Endothelial cell of umbilical vein (primary cell): ENCODE measurements at regions not wholly inside any gene's neighbourhood (a gene's known extent, or its start where the extent isn't known, plus 50 kb on each side); places are given as distances from the start of the nearest gene placed in this dataset.

Experiments
- BruUV-seq: library from RNA; stranded (reverse); fragments of 400-500 nt; replicated peaks from 2 replicates; lab custom pipeline; 2021; lab: Mats Ljungman, UMichigan
- CTCF ChIA-PET: fragments of 300-600, 350-600 bp; sonication (Branson Sonifier 250); formaldehyde crosslinking; loops from one replicate; lab custom pipeline; 2021; ENCODE audit warnings: antibody characterized with exemption, inconsistent platforms; lab: Charles Lee
- POLR2A ChIA-PET: fragments of 300-600, 350-600 bp; sonication (Branson Sonifier 250); formaldehyde crosslinking; loops from one replicate; lab custom pipeline; 2021; ENCODE audit warnings: antibody characterized with exemption, inconsistent platforms; lab: Charles Lee
- DNase-seq: peaks from one replicate; pipeline ENCODE4 v3.0.0-alpha.2; 2011; ENCODE audit warnings: low read depth, low spot score
- FAIRE-seq: peaks from 2 replicates; lab custom pipeline; 2011; peaks lifted over from hg19 to GRCh38; lab: Jason Lieb, UNC
- H2AFZ ChIP-seq: 2 replicates; pipeline ENCODE4 v1.6.0; 2012; ENCODE audit warnings: low read depth, low read length, control low read depth, inconsistent platforms
- H3K27ac ChIP-seq: 2 replicates; pipeline ENCODE4 v1.5.1; 2011; ENCODE audit warnings: low read depth, mild to moderate bottlenecking, control low read depth, low read length, moderate library complexity; ENCODE audit not compliant: insufficient read depth
- H3K27me3 ChIP-seq, 2 experiments: 2 replicates each; pipeline versions ENCODE4 v1.6.0 to v1.6.1; 2011; ENCODE audit warnings: low read length in 2 of 2, mixed read lengths in 1 of 2; ENCODE audit not compliant: control insufficient read depth in 2 of 2, insufficient read depth in 2 of 2
- H3K36me3 ChIP-seq, 2 experiments: 2 replicates in 1 of 2; 3 replicates in 1 of 2; pipeline ENCODE4 v1.5.1; 2011; ENCODE audit warnings: low read length in 2 of 2, mild to moderate bottlenecking in 1 of 2, moderate library complexity in 1 of 2; ENCODE audit not compliant: control insufficient read depth in 2 of 2, insufficient read depth in 2 of 2; ENCODE audit errors: extremely low read depth in 1 of 2
- H3K4me1 ChIP-seq: 3 replicates; pipeline ENCODE4 v1.5.1; 2011; ENCODE audit warnings: mild to moderate bottlenecking, low read length; ENCODE audit not compliant: control insufficient read depth, insufficient read depth; ENCODE audit errors: extremely low read depth
- H3K4me2 ChIP-seq: 2 replicates; pipeline ENCODE4 v1.6.1; 2011; ENCODE audit warnings: low read length, control low read depth, mixed read lengths; ENCODE audit not compliant: insufficient read depth
- H3K4me3 ChIP-seq, 3 experiments: fragments of 200-600 bp in 1 of 3; sonication (generic), shearing (Covaris generic) in 1 of 3; replicated peaks in 1 of 3; 2 replicates each; pipeline ENCODE4 v1.5.1; 2011 to 2016; ENCODE audit warnings: control low read depth in 3 of 3, low read length in 3 of 3, mild to moderate bottlenecking in 2 of 3, inconsistent platforms in 1 of 3, low read depth in 1 of 3, moderate library complexity in 1 of 3; ENCODE audit not compliant: insufficient read depth in 1 of 3
- H3K79me2 ChIP-seq: 2 replicates; pipeline ENCODE4 v1.6.0; 2012; ENCODE audit warnings: low read length, inconsistent platforms; ENCODE audit not compliant: control insufficient read depth, insufficient read depth
- H3K9ac ChIP-seq: replicated peaks from 2 replicates; pipeline ENCODE3; 2011; ENCODE audit warnings: low read length, control low read depth; ENCODE audit not compliant: insufficient read depth; ENCODE audit errors: extremely low read depth
- H3K9me1 ChIP-seq: replicated peaks from 3 replicates; pipeline ENCODE4 v1.6.0; 2011; ENCODE audit warnings: mild to moderate bottlenecking, low read length; ENCODE audit not compliant: control insufficient read depth, insufficient read depth; ENCODE audit errors: extremely low read depth
- H3K9me3 ChIP-seq: replicated peaks from 2 replicates; pipeline ENCODE4 v1.5.1; 2012; ENCODE audit warnings: low read length, inconsistent platforms; ENCODE audit not compliant: control insufficient read depth, insufficient read depth
- H4K20me1 ChIP-seq: replicated peaks from 2 replicates; pipeline ENCODE3; 2011; ENCODE audit warnings: mild to moderate bottlenecking, low read length; ENCODE audit not compliant: control insufficient read depth, insufficient read depth; ENCODE audit errors: extremely low read depth
- EZH2 ChIP-seq: IDR thresholded peaks from 2 replicates; pipeline ENCODE4 v1.6.1; 2012; ENCODE audit warnings: borderline replicate concordance, low read depth, mild to moderate bottlenecking, moderate library complexity, low read length, inconsistent platforms; ENCODE audit not compliant: severe bottlenecking
- FOS ChIP-seq: IDR thresholded peaks from 2 replicates; pipeline ENCODE4 v1.6.1; 2011; ENCODE audit warnings: mild to moderate bottlenecking, low read length, moderate library complexity, borderline replicate concordance; ENCODE audit not compliant: insufficient read depth
- GATA2 ChIP-seq: IDR thresholded peaks from 2 replicates; pipeline ENCODE4 v1.7.0; 2011; ENCODE audit warnings: low read depth, mild to moderate bottlenecking, moderate library complexity, mixed read lengths, low read length; ENCODE audit not compliant: insufficient read length, insufficient read depth
- JUN ChIP-seq: IDR thresholded peaks from 2 replicates; pipeline ENCODE4 v1.6.1; 2011; ENCODE audit warnings: borderline replicate concordance, low read depth; ENCODE audit not compliant: insufficient read length, insufficient read depth
- MYC ChIP-seq: IDR thresholded peaks from one replicate; pipeline ENCODE4 v1.6.1; 2011; ENCODE audit warnings: mild to moderate bottlenecking, low read depth, low read length
- POLR2A ChIP-seq: IDR thresholded peaks from 2 replicates; pipeline ENCODE4 v1.6.1; 2012; ENCODE audit warnings: low read depth, mild to moderate bottlenecking, control low read depth, low read length
- POLR2AphosphoS5 ChIP-seq: IDR thresholded peaks from 2 replicates; pipeline ENCODE4 v1.6.1; 2012; ENCODE audit warnings: low read depth, mild to moderate bottlenecking, control low read depth, low read length, moderate library complexity; ENCODE audit not compliant: insufficient read depth
- dilution Hi-C: fragments of 300-500 bp; cut with MboI; formaldehyde crosslinking; loops from one replicate; pipeline ENCODE4 v1.15.0; 2019; ENCODE audit warnings: low sequenced_read_pairs; ENCODE audit not compliant: extremely low pct_ligation_motif_present
- intact Hi-C: fragments of 100-400 bp; cut with micrococcal nuclease; formaldehyde crosslinking; loops from one replicate; pipeline ENCODE4 v1.10.0; 2022
- TF ChIP-seq, protein P1 (sequence below): IDR thresholded peaks from 2 replicates; pipeline ENCODE4 v1.6.1; 2011; ENCODE audit not compliant: insufficient read depth, insufficient read length
- TF ChIP-seq, protein P2 (sequence below), 2 donors: IDR thresholded peaks; 1 replicate in 1 of 2; 2 replicates in 1 of 2; pipeline ENCODE4 v1.5.1; 2011; ENCODE audit warnings: low read length in 2 of 2, mild to moderate bottlenecking in 2 of 2, moderate library complexity in 2 of 2, control low read depth in 1 of 2, inconsistent platforms in 1 of 2, low read depth in 1 of 2; ENCODE audit not compliant: insufficient read depth in 1 of 2; ENCODE audit errors: extremely low read depth in 1 of 2

DNA sequence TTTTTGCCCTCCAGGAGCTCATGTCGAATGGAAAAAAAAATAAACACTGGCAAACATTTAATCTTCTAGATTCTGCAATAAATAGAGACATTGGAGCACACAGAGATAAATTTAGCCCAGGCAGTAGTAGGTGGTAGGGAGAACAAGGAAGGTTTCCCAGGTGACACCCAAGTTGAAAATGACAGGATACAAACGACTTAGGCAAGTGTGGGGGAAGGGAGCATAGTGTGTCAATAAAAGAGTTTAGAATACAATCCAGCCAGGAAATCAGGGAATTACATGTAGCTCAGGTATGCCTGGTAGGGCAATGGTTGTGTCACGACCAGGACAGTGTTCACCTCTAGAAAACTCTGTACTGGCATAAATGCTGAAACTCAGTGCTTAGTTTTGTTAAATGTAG, 364.6 kb upstream of the AGTR1 start:
- Histone ChIP-seq H3K4me1 (no peaks in the 10 kb centered on the region), H4K20me1 (no peaks in the 10 kb centered on the region), H3K9me1 (no peaks in the 10 kb centered on the region), H3K36me3 (no peaks in the 10 kb centered on the region), H3K9ac (no peak overlapping the region), H3K27ac (no peak overlapping the region), H3K4me3 (no peak overlapping the region), H2AFZ (no peak overlapping the region), H3K4me2 (no peak overlapping the region), H3K9me3 (no peaks in the 10 kb centered on the region), H3K79me2 (no peaks in the 10 kb centered on the region), H3K27me3 (no peaks in the 10 kb centered on the region)
- BruUV-seq, result no TSS peak
- FAIRE-seq, result no peak
- intact Hi-C loops, result no loop called here
- POLR2A ChIA-PET, result no interaction called here
- CTCF ChIA-PET, result no interaction called here
- DNase-seq, result no peak
- dilution Hi-C loops, result no loop called here
- TF ChIP-seq GATA2 (no peak), POLR2AphosphoS5 (no peak), MYC (no peak), EZH2 (no peak), POLR2A (no peak), FOS (no peak), JUN (no peak)
- TF ChIP-seq, protein P1, sequence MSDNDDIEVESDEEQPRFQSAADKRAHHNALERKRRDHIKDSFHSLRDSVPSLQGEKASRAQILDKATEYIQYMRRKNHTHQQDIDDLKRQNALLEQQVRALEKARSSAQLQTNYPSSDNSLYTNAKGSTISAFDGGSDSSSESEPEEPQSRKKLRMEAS, result no peak
- TF ChIP-seq, protein P2, sequence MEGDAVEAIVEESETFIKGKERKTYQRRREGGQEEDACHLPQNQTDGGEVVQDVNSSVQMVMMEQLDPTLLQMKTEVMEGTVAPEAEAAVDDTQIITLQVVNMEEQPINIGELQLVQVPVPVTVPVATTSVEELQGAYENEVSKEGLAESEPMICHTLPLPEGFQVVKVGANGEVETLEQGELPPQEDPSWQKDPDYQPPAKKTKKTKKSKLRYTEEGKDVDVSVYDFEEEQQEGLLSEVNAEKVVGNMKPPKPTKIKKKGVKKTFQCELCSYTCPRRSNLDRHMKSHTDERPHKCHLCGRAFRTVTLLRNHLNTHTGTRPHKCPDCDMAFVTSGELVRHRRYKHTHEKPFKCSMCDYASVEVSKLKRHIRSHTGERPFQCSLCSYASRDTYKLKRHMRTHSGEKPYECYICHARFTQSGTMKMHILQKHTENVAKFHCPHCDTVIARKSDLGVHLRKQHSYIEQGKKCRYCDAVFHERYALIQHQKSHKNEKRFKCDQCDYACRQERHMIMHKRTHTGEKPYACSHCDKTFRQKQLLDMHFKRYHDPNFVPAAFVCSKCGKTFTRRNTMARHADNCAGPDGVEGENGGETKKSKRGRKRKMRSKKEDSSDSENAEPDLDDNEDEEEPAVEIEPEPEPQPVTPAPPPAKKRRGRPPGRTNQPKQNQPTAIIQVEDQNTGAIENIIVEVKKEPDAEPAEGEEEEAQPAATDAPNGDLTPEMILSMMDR (IDR thresholded peaks at IDR 0.05; ENCODE audit: extremely low read depth in 1 of 2, insufficient read depth in 1 of 2, low read depth in 1 of 2, low read length in 2 of 2), result no peak
